Tibial artery (tissue), 4 donors: ENCODE measurements at regions not wholly inside any gene's neighbourhood (a gene's known extent, or its start where the extent isn't known, plus 50 kb on each side); places are given as distances from the start of the nearest gene placed in this dataset.

Source experiments
- DNase-seq, 2 donors: peaks; one replicate each; pipeline ENCODE4 v3.0.0-alpha.2; 2019
- H3K27ac ChIP-seq, 2 donors: fragments of 200-600 bp; sonication (generic) in 1 of 2; 1 replicate in 1 of 2; 2 replicates in 1 of 2; pipeline ENCODE4 v1.5.1; 2018 to 2019; ENCODE audit warnings: mild to moderate bottlenecking in 1 of 2
- H3K27me3 ChIP-seq, 2 donors: fragments of 200-600 bp; sonication (generic) in 1 of 2; one replicate each; pipeline versions ENCODE4 v1.5.1 to v1.6.0; 2016 to 2019
- H3K36me3 ChIP-seq, 3 donors: fragments of 200-600 bp; sonication (generic) in 2 of 3; one replicate each; pipeline ENCODE4 v1.5.1; 2016 to 2019; ENCODE audit warnings: mild to moderate bottlenecking in 2 of 3
- H3K4me1 ChIP-seq, 4 donors: fragments of 200-600 bp; sonication (generic) in 2 of 4; 1 replicate in 3 of 4; 2 replicates in 1 of 4; pipeline ENCODE4 v1.5.1; 2016 to 2019
- H3K4me3 ChIP-seq, 2 donors: fragments of 200-600 bp; sonication (generic) in 1 of 2; 1 replicate in 1 of 2; 2 replicates in 1 of 2; pipeline ENCODE4 v1.5.1; 2018 to 2019; ENCODE audit warnings: mild to moderate bottlenecking in 2 of 2
- H3K9me3 ChIP-seq, 3 donors: fragments of 200-600 bp; sonication (generic) in 1 of 3; one replicate each; pipeline ENCODE4 v1.5.1; 2016 to 2019
- CTCF ChIP-seq, 2 experiments: fragments of 200-600 bp in 1 of 2; fragments of 450-650 bp in 1 of 2; IDR thresholded peaks; one replicate each; pipeline ENCODE4 v1.5.1; 2017 to 2019; ENCODE audit warnings: antibody characterized with exemption in 2 of 2, mild to moderate bottlenecking in 1 of 2, moderate library complexity in 1 of 2
- intact Hi-C: fragments of 100-400 bp; cut with DNase I; formaldehyde crosslinking; loops from one replicate; pipeline ENCODE4 v1.15.0; 2023; ENCODE audit warnings: low total_unique reads

- H3K27me3 ChIP-seq, result no peaks in the 10 kb centered on the region
- DNase-seq, result no peak
- no peak overlapping the region for H3K4me3 ChIP-seq
- H3K27ac ChIP-seq, result no peak overlapping the region
- intact Hi-C loops, result no loop called here
- H3K9me3 ChIP-seq, result no peaks in the 10 kb centered on the region
- H3K4me1 ChIP-seq, result no peaks in the 10 kb centered on the region
- no peaks in the 10 kb centered on the region for H3K36me3 ChIP-seq
- TF ChIP-seq CTCF (IDR thresholded peaks at IDR 0.05), result no peak
Measured at GRCh38 chr5:30831123-30831522, 362.4 kb upstream of the CDH6 start.

- intact Hi-C loops, result no loop called here
- no peak for DNase-seq
- Histone ChIP-seq H3K4me3 (no peak overlapping the region), H3K27ac (no peak overlapping the region), H3K36me3 (no peaks in the 10 kb centered on the region), H3K27me3 (no peaks in the 10 kb centered on the region), H3K9me3 (no peaks in the 10 kb centered on the region), H3K4me1 (no peaks in the 10 kb centered on the region)
- TF ChIP-seq CTCF (IDR thresholded peaks at IDR 0.05), result no peak
Measured at GRCh38 chr5:30811298-30811697, 382.2 kb upstream of the CDH6 start.

- TF ChIP-seq CTCF (IDR thresholded peaks at IDR 0.05), result no peak
- Histone ChIP-seq H3K36me3 (no peaks in the 10 kb centered on the region), H3K27ac (no peak overlapping the region), H3K4me1 (no peaks in the 10 kb centered on the region), H3K4me3 (no peak overlapping the region), H3K9me3 (no peaks in the 10 kb centered on the region), H3K27me3 (no peaks in the 10 kb centered on the region)
- intact Hi-C loops, result loop anchor here (10.0 kb wide), 1 partner anchor 445 kb away; no protein-coding TSS in a partner anchor
- no peak for DNase-seq
Measured at GRCh38 chr5:30809933-30810332, 383.6 kb upstream of the CDH6 start.

GRCh38 chr5:30808996-30809395, 384.5 kb upstream of the CDH6 start:
- intact Hi-C loops, result loop anchor here (10.0 kb wide), 1 partner anchor 446 kb away; no protein-coding TSS in a partner anchor
- H3K4me3 ChIP-seq, result no peak overlapping the region
- no peak for DNase-seq
- H3K27me3 ChIP-seq, result no peaks in the 10 kb centered on the region
- H3K4me1 ChIP-seq, result no peaks in the 10 kb centered on the region
- no peak overlapping the region for H3K27ac ChIP-seq
- no peak for TF ChIP-seq CTCF (IDR thresholded peaks at IDR 0.05)
- H3K36me3 ChIP-seq, result no peaks in the 10 kb centered on the region
- H3K9me3 ChIP-seq, result no peaks in the 10 kb centered on the region

- DNase-seq, result no peak
Measured at GRCh38 chr5:30804739-30805505, 388.6 kb upstream of the CDH6 start.

More at GRCh38 chr5:30804739-30805505, 388.6 kb upstream of the CDH6 start:
- Histone ChIP-seq H3K27me3 (no peaks in the 10 kb centered on the region), H3K4me1 (no peaks in the 10 kb centered on the region), H3K4me3 (no peak overlapping the region), H3K27ac (no peak overlapping the region), H3K9me3 (no peaks in the 10 kb centered on the region), H3K36me3 (no peaks in the 10 kb centered on the region)
- peak in 1 of 2 experiments; percentile 31 for TF ChIP-seq CTCF (IDR thresholded peaks at IDR 0.05)
- intact Hi-C loops, result loop anchor here (10.0 kb wide), 1 partner anchor 450 kb away; no protein-coding TSS in a partner anchor
